SK-N-SH treated with all-trans-retinoic acid at 6 μM for 48 hours (cell line): ENCODE measurements at regions not wholly inside any gene's neighbourhood (a gene's known extent, or its start where the extent isn't known, plus 50 kb on each side); places are given as distances from the start of the nearest gene placed in this dataset.

ENCODE experiments used
- BACH2 ChIP-seq: fragments of 250-450 bp; sonication (Bioruptor Pico); IDR thresholded peaks from 2 replicates; pipeline ENCODE4 v1.9.0; 2021; ENCODE audit warnings: mild to moderate bottlenecking, borderline replicate concordance
- CSDC2 ChIP-seq: fragments of 250-450 bp; sonication (Bioruptor Pico); IDR thresholded peaks from 2 replicates; pipeline ENCODE4 v1.5.0; 2020; ENCODE audit warnings: mild to moderate bottlenecking, moderate library complexity
- PATZ1 ChIP-seq: fragments of 250-450 bp; sonication (Bioruptor Pico); IDR thresholded peaks from 2 replicates; pipeline ENCODE4 v1.8.0; 2020; ENCODE audit warnings: mild to moderate bottlenecking, moderate library complexity, borderline replicate concordance
- PPARA ChIP-seq: fragments of 250-450 bp; sonication (Bioruptor Pico); IDR thresholded peaks from 2 replicates; pipeline ENCODE4 v1.5.0; 2020; ENCODE audit warnings: mild to moderate bottlenecking, borderline replicate concordance
- SNAI2 ChIP-seq: fragments of 250-450 bp; sonication (Bioruptor Pico); IDR thresholded peaks from 2 replicates; pipeline ENCODE4 v1.5.0; 2020; ENCODE audit warnings: mild to moderate bottlenecking, moderate library complexity
- TOX ChIP-seq: fragments of 250-450 bp; sonication (Bioruptor Pico); IDR thresholded peaks from 2 replicates; pipeline ENCODE4 v1.8.0; 2021; ENCODE audit warnings: mild to moderate bottlenecking, moderate library complexity, borderline replicate concordance
- ZFP3 ChIP-seq: fragments of 250-450 bp; sonication (Bioruptor Pico); IDR thresholded peaks from 2 replicates; pipeline ENCODE4 v1.5.0; 2020; ENCODE audit warnings: mild to moderate bottlenecking, moderate library complexity
- ZFP30 ChIP-seq: fragments of 450-650 bp; formaldehyde crosslinking; IDR thresholded peaks from 2 replicates; pipeline ENCODE4 v1.5.0; 2022; ENCODE audit warnings: mild to moderate bottlenecking, moderate library complexity

GRCh38 chr12:58567189-58567588 is 353.1 kb downstream of the LRIG3 start:
- TF ChIP-seq PATZ1 (no peak), PPARA (CRISPR knock-in tag) (no peak), ZFP3 (CRISPR knock-in tag) (no peak), TOX (no peak), ZFP30 (CRISPR knock-in tag) (no peak), BACH2 (no peak), SNAI2 (no peak), CSDC2 (no peak)
